DMS79 (cell line): ENCODE measurements at regions not wholly inside any gene's neighbourhood (a gene's known extent, or its start where the extent isn't known, plus 50 kb on each side); places are given as distances from the start of the nearest gene placed in this dataset.

Experiments
- DNase-seq: peaks from one replicate; lab custom pipeline; 2025; lab: John Stamatoyannopoulos, UW

DNA sequence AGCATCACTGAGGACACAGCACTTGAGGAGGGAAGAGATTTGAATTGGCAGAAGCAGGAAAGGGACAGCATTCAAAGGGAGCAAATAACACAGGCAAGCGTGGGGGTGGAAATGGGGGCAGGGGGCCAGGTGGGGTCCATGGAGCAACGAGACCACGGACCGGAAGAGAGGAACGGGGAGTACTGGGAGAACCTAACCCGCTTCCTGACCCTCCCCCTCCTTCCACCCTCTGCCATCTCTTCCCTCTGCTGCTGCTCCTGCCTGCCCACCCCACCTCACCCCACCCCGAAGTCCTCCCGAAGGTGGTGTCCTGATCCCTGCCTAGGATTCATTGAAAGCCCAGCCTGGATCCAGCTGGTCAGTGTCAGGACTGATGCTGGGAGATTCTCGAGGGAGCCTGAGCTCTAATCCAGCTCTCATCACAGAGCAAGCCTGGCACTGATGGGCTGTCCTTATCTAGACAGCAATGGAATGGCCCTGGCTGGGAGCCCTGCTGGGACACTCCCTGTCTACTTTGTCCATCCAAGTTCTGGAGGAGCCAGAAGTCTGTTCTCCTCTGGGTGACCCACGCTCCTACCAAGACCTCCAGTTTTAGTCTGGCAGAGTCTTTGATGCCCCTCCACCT lies 105.0 kb downstream of the TRIM29 start:
- DNase-seq: no peak

GRCh38 chr11:120031612-120032600 lies 106.0 kb downstream of the TRIM29 start:
- peak; percentile 39 for DNase-seq

- no peak for DNase-seq
These were observed 106.8 kb downstream of the TRIM29 start for GRCh38 chr11:120031156-120031555.

DNA sequence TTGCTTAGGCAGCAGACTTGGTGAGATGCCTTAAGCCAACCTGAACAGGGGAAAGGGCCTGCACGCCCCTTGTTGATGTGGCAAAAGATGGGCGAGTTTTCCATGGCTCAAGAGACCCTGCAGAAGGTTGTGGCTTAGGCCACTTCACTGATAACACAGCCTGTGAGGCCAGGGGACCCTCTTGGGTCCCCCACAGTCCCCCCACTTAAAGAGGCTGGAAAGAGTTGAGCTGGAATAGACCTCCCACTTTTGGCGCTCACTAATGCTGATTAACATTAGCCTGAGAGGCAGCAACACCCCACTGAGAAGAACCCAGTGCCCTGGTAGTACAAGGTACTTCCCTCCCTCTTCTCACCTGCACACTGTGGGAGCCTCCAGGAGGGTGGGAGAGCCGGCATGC lies 107.5 kb downstream of the TRIM29 start:
- no peak for DNase-seq

DNA sequence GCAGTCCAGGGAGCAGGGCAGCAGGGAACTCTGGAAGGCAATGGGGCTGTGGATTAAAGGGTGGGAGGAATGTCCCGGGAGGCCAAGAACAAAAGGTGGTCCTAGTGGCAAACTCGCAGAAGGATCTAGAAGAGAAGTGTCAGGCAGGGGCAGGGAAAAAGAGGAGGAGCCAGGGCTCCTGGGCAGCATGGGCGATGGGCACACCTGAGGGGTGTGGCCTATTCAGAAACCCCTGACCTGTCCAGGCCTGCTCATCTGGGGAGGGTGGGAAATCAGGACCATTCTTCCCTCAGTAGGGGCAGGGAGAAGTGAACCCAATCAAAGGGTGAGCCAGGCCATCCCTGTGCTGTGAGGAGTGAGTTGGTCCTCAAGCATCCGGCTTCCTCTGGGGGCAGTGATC lies 108.6 kb downstream of the TRIM29 start:
- DNase-seq: no peak

DNA sequence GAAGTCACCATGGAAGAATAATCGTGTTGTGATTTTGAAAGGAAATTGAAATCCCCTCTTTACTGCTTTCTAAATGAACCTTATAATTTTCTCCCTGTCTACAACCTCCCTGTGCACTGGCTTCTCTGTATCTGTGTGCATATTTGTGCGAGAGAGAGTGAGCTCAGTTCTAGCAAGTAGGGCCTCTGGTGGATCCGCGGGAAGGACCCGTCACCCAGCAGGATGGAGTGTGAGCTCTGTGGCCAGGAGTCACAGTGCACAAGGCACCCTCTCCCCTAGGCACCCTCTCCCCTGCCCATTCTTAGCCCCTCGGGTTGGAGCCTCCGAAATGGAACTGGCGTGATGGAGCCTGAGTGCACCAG lies 109.0 kb downstream of the TRIM29 start:
- no peak for DNase-seq

DNA sequence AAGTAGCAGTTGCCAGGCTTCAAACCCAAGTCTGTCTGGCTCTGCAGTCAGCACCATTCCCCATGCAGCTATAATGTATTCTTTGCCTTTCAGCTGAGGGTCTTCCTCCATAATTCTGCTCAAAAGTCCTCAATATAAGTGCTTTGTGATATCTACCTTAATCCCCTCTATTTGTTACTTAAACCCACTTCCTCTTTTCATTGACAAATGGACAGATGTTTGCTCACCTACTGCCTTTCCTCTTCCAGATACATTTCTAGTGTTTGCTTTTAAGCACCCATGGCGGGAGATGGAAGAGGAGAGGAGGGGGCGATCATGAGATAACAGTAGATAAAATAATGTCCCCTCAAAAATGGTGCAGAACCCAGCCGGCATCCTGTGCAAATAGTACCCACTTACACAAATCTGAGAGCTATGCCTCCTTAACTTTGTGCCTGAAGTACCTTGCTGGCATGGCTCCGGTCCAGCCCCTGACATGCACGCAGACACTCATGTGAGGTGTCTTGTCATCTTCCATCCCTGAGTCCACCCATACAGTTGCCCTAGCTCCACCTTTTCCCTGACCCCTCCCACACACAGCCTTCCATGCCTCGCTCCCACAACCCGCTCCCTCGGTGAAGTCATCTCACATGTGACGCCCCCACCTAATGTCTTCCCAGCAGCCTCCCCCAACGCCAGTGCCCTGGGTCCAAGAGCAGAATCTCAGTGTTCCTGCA lies 109.6 kb downstream of the TRIM29 start:
- peak; percentile 73 for DNase-seq

DNA sequence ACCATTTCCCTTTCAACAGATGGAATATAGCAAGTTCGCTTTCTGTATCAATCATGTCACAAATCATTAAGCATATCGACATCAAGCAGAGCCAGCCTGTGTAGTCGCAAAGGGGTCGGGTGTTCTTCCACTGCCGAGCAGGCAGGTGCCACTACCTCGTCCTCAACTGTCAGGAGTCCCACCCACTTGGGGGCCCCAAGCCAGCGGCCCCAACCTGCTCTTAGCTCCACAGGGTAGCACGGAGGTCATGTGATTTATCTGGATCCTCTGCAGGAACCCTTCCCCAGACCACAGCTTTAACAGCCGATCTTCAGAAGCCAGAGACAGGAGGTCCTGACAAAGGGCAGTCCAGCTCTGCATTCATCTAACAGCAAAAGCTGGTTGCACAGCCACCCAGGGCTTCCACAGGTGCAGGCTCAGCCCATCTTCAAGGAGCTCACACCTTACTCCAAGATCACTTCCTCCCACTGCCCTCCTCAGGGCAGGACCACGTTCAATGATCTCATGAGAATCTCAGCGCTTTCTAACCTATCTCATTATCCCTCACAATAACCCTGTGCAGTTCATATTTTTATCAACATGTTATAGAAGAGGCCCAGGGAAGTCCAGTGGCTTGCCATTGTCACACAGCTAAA lies 110.2 kb downstream of the TRIM29 start:
- no peak for DNase-seq

GRCh38 chr11:120025606-120026335 lies 112.1 kb downstream of the TRIM29 start:
- DNase-seq: peak; percentile 72

DNA sequence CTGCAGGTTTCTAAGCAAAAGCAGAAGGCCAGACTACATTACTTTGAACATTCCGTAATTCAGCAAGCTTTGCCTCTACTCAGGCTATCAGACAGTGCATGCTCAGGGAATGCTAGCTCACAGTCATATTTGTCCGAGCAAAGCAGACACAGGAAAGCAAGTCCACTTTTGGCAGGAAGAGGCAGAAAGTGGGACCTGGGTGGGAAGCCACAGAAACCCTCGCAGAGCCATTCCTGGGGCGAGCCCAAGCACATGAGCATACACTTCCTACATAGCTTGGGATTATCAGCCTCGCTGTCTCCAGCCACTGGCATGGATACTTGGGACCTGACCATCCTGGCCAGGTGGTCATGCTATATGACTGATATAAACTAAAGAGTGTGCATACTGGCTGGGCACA lies 113.3 kb downstream of the TRIM29 start:
- no peak for DNase-seq

- no peak for DNase-seq
These were observed 113.9 kb downstream of the TRIM29 start for GRCh38 chr11:120024046-120024445.

DNA sequence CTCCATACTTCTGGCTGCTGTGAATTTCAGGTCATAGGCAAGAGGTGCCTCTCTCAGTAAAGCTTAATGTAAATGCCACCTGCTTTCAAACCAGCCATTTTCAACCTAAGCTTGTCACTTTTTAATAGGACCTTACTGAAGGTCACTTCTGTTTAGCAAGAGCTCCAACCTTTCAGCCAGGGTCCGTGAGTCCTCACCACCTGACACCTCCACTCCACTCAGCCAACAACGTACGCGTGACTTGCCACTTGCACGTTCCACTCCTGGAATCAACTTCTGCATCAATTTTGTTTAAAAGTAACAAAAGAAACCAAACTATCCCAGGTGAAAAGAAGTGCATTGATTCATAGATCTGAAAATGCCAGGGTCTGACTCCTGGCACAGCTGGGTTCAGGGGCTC lies 114.4 kb downstream of the TRIM29 start:
- DNase-seq: no peak

- no peak for DNase-seq
These were observed 114.8 kb downstream of the TRIM29 start for GRCh38 chr11:120023120-120023519.

DNA sequence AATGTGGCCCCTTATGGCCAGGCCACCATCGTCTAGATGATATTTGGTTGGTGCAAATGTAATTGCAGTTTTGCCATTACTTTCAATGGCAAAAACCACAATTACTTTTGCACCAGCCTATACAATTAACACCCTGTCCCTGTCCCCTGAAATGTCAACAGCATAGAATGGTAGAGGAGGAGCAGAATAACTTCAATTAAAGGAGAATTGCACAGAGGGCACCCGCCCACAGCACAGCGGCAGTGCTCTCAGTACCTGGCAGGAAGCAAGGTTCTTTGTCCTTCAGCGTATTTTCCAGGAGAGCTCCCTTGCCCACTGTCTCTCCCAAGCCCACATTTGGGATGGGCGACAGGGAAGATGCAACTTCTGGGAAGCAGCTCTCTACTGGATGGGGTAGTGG lies 115.3 kb downstream of the TRIM29 start:
- DNase-seq: no peak

GRCh38 chr11:120021978-120022377 lies 115.9 kb downstream of the TRIM29 start:
- no peak for DNase-seq

GRCh38 chr11:120021391-120021953 lies 116.4 kb downstream of the TRIM29 start:
- no peak for DNase-seq

DNA sequence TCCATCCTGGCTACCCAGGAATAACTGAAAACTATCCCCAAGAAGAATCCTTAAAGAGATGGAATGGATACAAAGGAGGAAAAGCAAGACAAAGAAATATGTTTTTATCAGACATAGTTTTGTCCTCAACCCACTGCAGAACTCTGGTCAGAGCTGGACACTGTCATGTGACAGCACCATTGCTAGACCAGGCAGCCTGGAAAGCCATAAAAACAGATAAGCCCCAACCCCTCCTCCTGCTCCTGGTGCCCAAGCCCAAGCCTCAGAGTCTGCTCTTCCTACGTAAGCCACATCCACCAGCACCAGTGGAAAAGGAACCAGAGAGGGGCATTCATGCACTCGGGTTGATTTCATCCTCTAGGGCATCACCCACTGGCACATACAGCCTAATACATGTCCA lies 116.9 kb downstream of the TRIM29 start:
- DNase-seq: no peak

GRCh38 chr11:120020486-120020885 lies 117.4 kb downstream of the TRIM29 start:
- no peak for DNase-seq

DNA sequence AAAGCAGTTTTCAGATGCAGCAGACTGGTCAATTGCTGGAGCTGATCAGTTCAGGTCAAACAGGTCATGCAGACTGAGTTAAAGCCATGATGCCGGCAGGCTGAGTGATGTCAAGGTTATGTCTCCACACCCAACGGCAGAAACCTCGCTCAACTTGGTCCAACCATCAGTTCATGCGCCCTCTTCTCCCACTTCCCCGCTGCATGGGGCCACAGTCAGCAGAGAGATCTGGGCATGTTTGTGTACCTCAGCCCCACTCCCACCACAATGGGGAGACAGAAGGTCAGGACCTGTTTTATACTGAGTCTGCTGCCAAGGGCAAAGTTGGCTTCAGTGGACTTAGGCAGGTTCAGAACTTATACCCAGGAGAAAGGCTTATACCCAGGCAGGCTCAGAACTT lies 118.7 kb downstream of the TRIM29 start:
- no peak for DNase-seq

DNA sequence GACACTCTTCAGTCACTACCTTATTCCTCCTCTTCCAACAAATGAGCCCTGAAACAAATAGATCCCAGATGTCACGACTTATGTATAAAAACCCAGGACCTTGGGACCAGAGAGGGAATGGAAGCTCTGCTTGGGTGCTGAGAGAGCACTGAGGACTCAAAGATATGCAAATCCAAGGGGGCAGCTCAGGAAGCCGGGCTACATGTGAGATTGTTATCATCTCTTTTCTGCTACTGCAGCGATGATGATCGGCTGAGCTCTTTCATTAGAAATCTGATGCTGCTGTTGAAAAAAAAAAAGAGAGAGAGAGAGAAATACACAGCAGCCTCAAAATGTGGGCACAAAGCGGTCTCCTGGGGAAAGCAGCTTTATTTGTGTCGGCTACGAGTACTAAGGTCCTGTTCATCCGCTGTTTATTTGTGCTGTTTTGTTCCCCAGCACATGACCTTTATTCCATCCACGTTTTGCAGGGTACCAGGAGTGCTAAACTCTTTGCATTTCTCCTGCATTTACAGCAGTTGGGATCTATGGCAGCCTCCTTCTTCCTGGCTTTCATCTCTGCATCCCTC lies 120.2 kb downstream of the TRIM29 start:
- peak; percentile 51 for DNase-seq
